Gastrocnemius medialis (tissue), 4 donors: ENCODE measurements at regions not wholly inside any gene's neighbourhood (a gene's known extent, or its start where the extent isn't known, plus 50 kb on each side); places are given as distances from the start of the nearest gene placed in this dataset.
"Not testable (repeated sequence)": the region's sequence is repeated elsewhere in the genome, so short reads cannot be mapped to it uniquely, and the experiment has no call there.

Source experiments
- ATAC-seq, 2 donors: fragments of 150-250 bp; one replicate each; pipeline ENCODE4 v1.9.1; 2016
- DNase-seq, 2 donors: peaks; one replicate each; pipeline ENCODE4 v3.0.0-alpha.2; 2019
- H3K27ac ChIP-seq, 4 donors: fragments of 200-600 bp; sonication (generic); 1 replicate in 1 of 4; 2 replicates in 3 of 4; pipeline ENCODE4 v1.5.1; 2016 to 2018; ENCODE audit warnings: mild to moderate bottlenecking in 2 of 4, moderate library complexity in 1 of 4
- H3K27me3 ChIP-seq, 3 donors: fragments of 200-600 bp; sonication (generic) in 2 of 3; 1 replicate in 1 of 3; 2 replicates in 2 of 3; pipeline versions ENCODE4 v1.5.1 to v1.6.0; 2016 to 2019; ENCODE audit warnings: mild to moderate bottlenecking in 1 of 3, moderate library complexity in 1 of 3
- H3K36me3 ChIP-seq, 2 donors: fragments of 200-600 bp; sonication (generic) in 1 of 2; one replicate each; pipeline ENCODE4 v1.5.1; 2017 to 2018
- H3K4me1 ChIP-seq, 2 donors: fragments of 200-600 bp; sonication (generic) in 1 of 2; one replicate each; pipeline ENCODE4 v1.5.1; 2016 to 2017; ENCODE audit warnings: mild to moderate bottlenecking in 2 of 2
- H3K4me3 ChIP-seq, 4 donors: fragments of 200-600 bp; sonication (generic) in 3 of 4; 1 replicate in 1 of 4; 2 replicates in 3 of 4; pipeline ENCODE4 v1.5.1; 2016 to 2019; ENCODE audit warnings: mild to moderate bottlenecking in 2 of 4
- H3K9me3 ChIP-seq, 3 donors: fragments of 200-600 bp; sonication (generic) in 2 of 3; 1 replicate in 1 of 3; 2 replicates in 2 of 3; pipeline ENCODE4 v1.5.1; 2016 to 2019
- POLR2A ChIP-seq, 2 donors: fragments of 450-650 bp; IDR thresholded peaks; one replicate each; pipeline ENCODE4 v1.6.1; 2017; ENCODE audit warnings: antibody characterized with exemption in 2 of 2, mild to moderate bottlenecking in 2 of 2, moderate library complexity in 2 of 2
- in situ Hi-C, 4 donors: fragments of 200-750 bp; cut with MboI; loops; one replicate each; pipeline versions ENCODE4 v1.15.0 to v1.8.0; 2017; ENCODE audit warnings: low sequenced_read_pairs in 4 of 4
- intact Hi-C: fragments of 100-400 bp; cut with DNase I; formaldehyde crosslinking; loops from one replicate; pipeline ENCODE4 v1.15.1; 2023; ENCODE audit warnings: low total_unique reads
- TF ChIP-seq, protein P1 (sequence below), 5 experiments: fragments of 450-650 bp in 3 of 5; fragments of 200-600 bp in 2 of 5; sonication (generic) in 2 of 5; IDR thresholded peaks in 4 of 5; conservative IDR thresholded peaks in 1 of 5; 1 replicate in 4 of 5; 2 replicates in 1 of 5; pipeline ENCODE4 v1.5.1; 2016 to 2019; ENCODE audit warnings: antibody characterized with exemption in 5 of 5, mild to moderate bottlenecking in 3 of 5, moderate library complexity in 3 of 5

DNA sequence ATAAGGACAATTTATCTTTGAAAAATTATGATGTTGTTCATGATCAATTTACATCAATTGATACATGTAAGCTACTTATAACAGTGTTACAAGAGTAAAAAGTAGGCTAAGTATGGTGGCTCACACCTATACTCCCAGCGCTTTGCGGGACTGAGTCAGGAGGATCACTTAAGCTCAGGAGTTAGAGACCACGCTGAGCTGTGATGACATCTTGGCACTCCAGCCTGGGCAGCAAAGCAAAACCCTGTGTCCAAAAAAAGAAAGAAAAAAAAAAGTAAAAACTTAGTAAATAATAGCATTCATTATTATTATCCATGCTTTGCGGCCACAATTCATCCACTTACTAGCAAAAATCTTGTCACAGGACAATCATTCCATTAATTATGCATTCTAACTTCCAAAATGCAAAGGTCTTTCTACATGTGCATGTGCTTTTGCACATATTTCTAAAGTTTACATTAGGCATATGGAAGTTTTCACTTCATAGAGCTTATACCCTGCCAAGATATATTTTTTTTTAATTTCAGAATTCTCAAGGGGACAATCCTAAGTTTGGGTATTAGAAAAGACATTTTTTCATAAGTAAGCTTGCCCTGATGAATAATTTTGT lies 243.3 kb upstream of the RARB start:
- H3K27ac ChIP-seq = no peak overlapping the region
- no peaks in the 10 kb centered on the region for H3K36me3 ChIP-seq
- in situ Hi-C loops = no loop called here
- TF ChIP-seq, protein P1, sequence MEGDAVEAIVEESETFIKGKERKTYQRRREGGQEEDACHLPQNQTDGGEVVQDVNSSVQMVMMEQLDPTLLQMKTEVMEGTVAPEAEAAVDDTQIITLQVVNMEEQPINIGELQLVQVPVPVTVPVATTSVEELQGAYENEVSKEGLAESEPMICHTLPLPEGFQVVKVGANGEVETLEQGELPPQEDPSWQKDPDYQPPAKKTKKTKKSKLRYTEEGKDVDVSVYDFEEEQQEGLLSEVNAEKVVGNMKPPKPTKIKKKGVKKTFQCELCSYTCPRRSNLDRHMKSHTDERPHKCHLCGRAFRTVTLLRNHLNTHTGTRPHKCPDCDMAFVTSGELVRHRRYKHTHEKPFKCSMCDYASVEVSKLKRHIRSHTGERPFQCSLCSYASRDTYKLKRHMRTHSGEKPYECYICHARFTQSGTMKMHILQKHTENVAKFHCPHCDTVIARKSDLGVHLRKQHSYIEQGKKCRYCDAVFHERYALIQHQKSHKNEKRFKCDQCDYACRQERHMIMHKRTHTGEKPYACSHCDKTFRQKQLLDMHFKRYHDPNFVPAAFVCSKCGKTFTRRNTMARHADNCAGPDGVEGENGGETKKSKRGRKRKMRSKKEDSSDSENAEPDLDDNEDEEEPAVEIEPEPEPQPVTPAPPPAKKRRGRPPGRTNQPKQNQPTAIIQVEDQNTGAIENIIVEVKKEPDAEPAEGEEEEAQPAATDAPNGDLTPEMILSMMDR (IDR thresholded peaks at IDR 0.05 in 4 of 5, conservative IDR thresholded peaks at IDR 0.05 in 1 of 5) = no peak
- no peak for TF ChIP-seq POLR2A (IDR thresholded peaks at IDR 0.05)
- DNase-seq = no peak
- no peaks in the 10 kb centered on the region for H3K9me3 ChIP-seq
- H3K27me3 ChIP-seq = no peaks in the 10 kb centered on the region
- H3K4me3 ChIP-seq = no peak overlapping the region
- H3K4me1 ChIP-seq = no peaks in the 10 kb centered on the region
- intact Hi-C loops = no loop called here
- no peak for ATAC-seq

DNA sequence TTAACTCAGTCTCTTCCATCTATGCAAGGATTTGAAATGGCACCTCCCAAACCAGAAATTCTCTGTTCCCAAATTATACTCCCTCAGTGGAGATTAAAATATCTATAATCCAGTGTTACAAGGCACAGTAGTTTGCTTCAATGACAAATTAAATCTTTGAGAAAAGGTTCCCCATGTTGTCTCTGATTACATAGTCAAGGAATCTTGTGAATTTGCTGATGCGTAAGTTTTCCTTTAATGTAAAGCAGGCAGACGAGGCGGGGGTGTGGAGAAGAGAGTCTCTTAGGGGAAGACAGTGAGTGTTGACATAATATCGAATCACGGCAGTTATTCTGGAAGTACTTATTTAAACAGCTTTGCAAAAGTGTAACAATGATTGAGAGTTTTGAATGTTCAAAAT lies 236.4 kb upstream of the RARB start:
- no peak overlapping the region for H3K4me3 ChIP-seq
- DNase-seq = no peak
- H3K4me1 ChIP-seq = no peaks in the 10 kb centered on the region
- TF ChIP-seq POLR2A (IDR thresholded peaks at IDR 0.05) = no peak
- TF ChIP-seq, protein P1 (IDR thresholded peaks at IDR 0.05 in 4 of 5, conservative IDR thresholded peaks at IDR 0.05 in 1 of 5) = no peak
- no peak overlapping the region for H3K27ac ChIP-seq
- ATAC-seq = no peak
- no peaks in the 10 kb centered on the region for H3K36me3 ChIP-seq
- in situ Hi-C loops (no loop called here), intact Hi-C loops (no loop called here)
- H3K27me3 ChIP-seq = no peaks in the 10 kb centered on the region
- no peaks in the 10 kb centered on the region for H3K9me3 ChIP-seq

DNA sequence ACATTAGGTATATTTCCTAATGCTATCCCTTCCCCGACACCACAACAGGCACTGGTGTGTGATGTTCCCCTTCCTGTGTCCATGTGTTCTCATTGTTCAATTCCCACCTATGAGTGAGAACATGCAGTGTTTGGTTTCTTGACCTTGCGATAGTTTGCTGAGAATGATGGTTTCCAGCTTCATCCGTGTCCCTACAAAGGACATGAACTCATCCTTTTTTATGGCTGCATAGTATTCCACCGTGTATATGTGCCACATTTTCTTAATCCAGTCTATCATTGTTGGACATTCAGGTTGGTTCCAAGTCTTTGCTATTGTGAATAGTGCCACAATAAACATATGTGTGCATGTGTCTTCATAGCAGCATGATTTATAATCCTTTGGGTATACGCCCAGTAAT lies 228.5 kb upstream of the RARB start:
- H3K36me3 ChIP-seq, in situ Hi-C loops, H3K9me3 ChIP-seq, H3K4me3 ChIP-seq, DNase-seq, intact Hi-C loops, H3K4me1 ChIP-seq, ATAC-seq, H3K27ac ChIP-seq, H3K27me3 ChIP-seq: not testable (repeated sequence)

DNA sequence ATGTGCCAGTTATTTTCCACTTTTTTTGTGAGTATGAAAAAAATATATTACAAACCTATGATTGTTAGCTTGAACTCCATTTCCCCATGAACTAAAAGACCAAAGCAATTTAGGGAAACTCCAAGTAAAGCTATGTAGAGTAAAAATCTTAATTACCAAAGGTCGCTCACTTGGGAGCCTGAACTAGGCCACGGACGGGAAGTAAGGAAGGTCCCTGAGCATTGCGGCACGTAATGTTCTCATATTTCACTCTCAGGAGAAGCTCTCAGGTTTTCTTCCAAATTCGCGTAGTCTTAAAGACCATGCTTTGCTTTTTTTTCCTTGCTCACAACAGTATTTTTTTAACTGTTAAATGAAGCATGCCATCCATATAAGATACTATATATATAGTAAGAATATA lies 215.3 kb upstream of the RARB start:
- Histone ChIP-seq H3K4me3 (no peak overlapping the region), H3K9me3 (no peaks in the 10 kb centered on the region), H3K36me3 (no peaks in the 10 kb centered on the region), H3K27me3 (no peaks in the 10 kb centered on the region), H3K27ac (no peak overlapping the region), H3K4me1 (no peaks in the 10 kb centered on the region)
- DNase-seq = no peak
- intact Hi-C loops (no loop called here), in situ Hi-C loops (no loop called here)
- ATAC-seq = no peak
- no peak for TF ChIP-seq POLR2A (IDR thresholded peaks at IDR 0.05)
- TF ChIP-seq, protein P1 (IDR thresholded peaks at IDR 0.05 in 4 of 5, conservative IDR thresholded peaks at IDR 0.05 in 1 of 5) = no peak

DNA sequence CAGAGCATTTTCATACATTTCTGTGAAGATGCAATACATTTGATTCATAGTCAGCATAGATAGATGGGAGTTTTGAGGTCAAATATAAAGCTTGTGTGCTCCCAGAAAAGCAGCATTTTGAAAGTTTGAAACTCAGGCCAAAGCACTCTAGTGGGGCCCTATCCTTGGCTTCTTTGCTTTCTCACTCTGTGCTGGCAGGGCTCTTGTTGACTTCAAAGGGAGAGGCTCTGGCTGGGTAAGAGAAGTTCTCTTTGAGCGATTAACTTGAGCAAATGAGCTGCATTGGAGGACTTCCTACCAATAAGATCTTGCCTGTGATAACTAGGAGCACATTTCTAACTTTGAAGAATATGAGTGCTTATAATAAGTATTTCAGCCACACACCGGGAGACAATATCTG lies 214.0 kb upstream of the RARB start:
- intact Hi-C loops = no loop called here
- DNase-seq = no peak

More for the DNA sequence above, 214.0 kb upstream of the RARB start:
- H3K4me1 ChIP-seq = no peaks in the 10 kb centered on the region
- TF ChIP-seq, protein P1 (IDR thresholded peaks at IDR 0.05 in 4 of 5, conservative IDR thresholded peaks at IDR 0.05 in 1 of 5) = no peak
- TF ChIP-seq POLR2A (IDR thresholded peaks at IDR 0.05) = no peak
- no peaks in the 10 kb centered on the region for H3K36me3 ChIP-seq
- in situ Hi-C loops = no loop called here
- no peak for ATAC-seq
- H3K27ac ChIP-seq = no peak overlapping the region
- H3K4me3 ChIP-seq = no peak overlapping the region
- H3K9me3 ChIP-seq = no peaks in the 10 kb centered on the region
- H3K27me3 ChIP-seq = no peaks in the 10 kb centered on the region
